Hematopoietic multipotent progenitor cell treated with erythropoietin and hydrocortisone succinate and interleukin-3 and kit ligand, for 15 days (in vitro differentiated cells): ENCODE measurements at regions not wholly inside any gene's neighbourhood (a gene's known extent, or its start where the extent isn't known, plus 50 kb on each side); places are given as distances from the start of the nearest gene placed in this dataset.
"Not testable (repeated sequence)": the region's sequence is repeated elsewhere in the genome, so short reads cannot be mapped to it uniquely, and the experiment has no call there.

Source experiments
- DNase-seq: peaks from one replicate; pipeline ENCODE4 v3.0.0-alpha.2; 2015; ENCODE audit warnings: low spot score

GRCh38 chr5:117615226-117615625 is 1040.6 kb upstream of the SEMA6A start:
- no peak for DNase-seq

- no peak for DNase-seq
Measured at GRCh38 chr5:117614408-117614807, 1039.8 kb upstream of the SEMA6A start.

GRCh38 chr5:117604845-117605244 is 1030.2 kb upstream of the SEMA6A start:
- no peak for DNase-seq

GRCh38 chr5:117599811-117600210 is 1025.2 kb upstream of the SEMA6A start:
- not testable (repeated sequence) for DNase-seq

- no peak for DNase-seq
Measured at GRCh38 chr5:117594166-117594565, 1019.5 kb upstream of the SEMA6A start.

GRCh38 chr5:117590944-117591343 is 1016.3 kb upstream of the SEMA6A start:
- DNase-seq: no peak

GRCh38 chr5:117588611-117589010 is 1014.0 kb upstream of the SEMA6A start:
- no peak for DNase-seq

GRCh38 chr5:117587111-117587510 is 1012.5 kb upstream of the SEMA6A start:
- DNase-seq: no peak

GRCh38 chr5:117568622-117569021 is 994.0 kb upstream of the SEMA6A start:
- no peak for DNase-seq

- no peak for DNase-seq
Measured at GRCh38 chr5:117568126-117568525, 993.5 kb upstream of the SEMA6A start.

GRCh38 chr5:117562647-117563046 is 988.0 kb upstream of the SEMA6A start:
- no peak for DNase-seq

GRCh38 chr5:117561531-117561930 is 986.9 kb upstream of the SEMA6A start:
- no peak for DNase-seq

GRCh38 chr5:117559005-117559844 is 984.6 kb upstream of the SEMA6A start:
- DNase-seq: no peak

- no peak for DNase-seq
Measured at GRCh38 chr5:117551236-117551635, 976.6 kb upstream of the SEMA6A start.

GRCh38 chr5:117547192-117547591 is 972.6 kb upstream of the SEMA6A start:
- no peak for DNase-seq

GRCh38 chr5:117539692-117540091 is 965.1 kb upstream of the SEMA6A start:
- DNase-seq: no peak

GRCh38 chr5:117533792-117534191 is 959.2 kb upstream of the SEMA6A start:
- no peak for DNase-seq

- not testable (repeated sequence) for DNase-seq
Measured at GRCh38 chr5:117533051-117533670, 958.5 kb upstream of the SEMA6A start.

GRCh38 chr5:117519957-117520500 is 945.4 kb upstream of the SEMA6A start:
- DNase-seq: no peak

GRCh38 chr5:117504305-117504704 is 929.7 kb upstream of the SEMA6A start:
- no peak for DNase-seq

- no peak for DNase-seq
Measured at GRCh38 chr5:117497601-117498000, 923.0 kb upstream of the SEMA6A start.

- no peak for DNase-seq
Measured at GRCh38 chr5:117496801-117497200, 922.2 kb upstream of the SEMA6A start.

- DNase-seq: no peak
Measured at GRCh38 chr5:117494188-117494587, 919.6 kb upstream of the SEMA6A start.
